HG03558 (cell line): ENCODE measurements at regions not wholly inside any gene's neighbourhood (a gene's known extent, or its start where the extent isn't known, plus 50 kb on each side); places are given as distances from the start of the nearest gene placed in this dataset.

Source experiments
- ATAC-seq: cut with Tn5 transposase; IDR thresholded peaks from one replicate; pipeline ENCODE4 v1.9.1; 2021; ENCODE audit warnings: moderate number of reproducible peaks; ENCODE audit not compliant: unreplicated experiment; ENCODE audit errors: extremely low read depth

DNA sequence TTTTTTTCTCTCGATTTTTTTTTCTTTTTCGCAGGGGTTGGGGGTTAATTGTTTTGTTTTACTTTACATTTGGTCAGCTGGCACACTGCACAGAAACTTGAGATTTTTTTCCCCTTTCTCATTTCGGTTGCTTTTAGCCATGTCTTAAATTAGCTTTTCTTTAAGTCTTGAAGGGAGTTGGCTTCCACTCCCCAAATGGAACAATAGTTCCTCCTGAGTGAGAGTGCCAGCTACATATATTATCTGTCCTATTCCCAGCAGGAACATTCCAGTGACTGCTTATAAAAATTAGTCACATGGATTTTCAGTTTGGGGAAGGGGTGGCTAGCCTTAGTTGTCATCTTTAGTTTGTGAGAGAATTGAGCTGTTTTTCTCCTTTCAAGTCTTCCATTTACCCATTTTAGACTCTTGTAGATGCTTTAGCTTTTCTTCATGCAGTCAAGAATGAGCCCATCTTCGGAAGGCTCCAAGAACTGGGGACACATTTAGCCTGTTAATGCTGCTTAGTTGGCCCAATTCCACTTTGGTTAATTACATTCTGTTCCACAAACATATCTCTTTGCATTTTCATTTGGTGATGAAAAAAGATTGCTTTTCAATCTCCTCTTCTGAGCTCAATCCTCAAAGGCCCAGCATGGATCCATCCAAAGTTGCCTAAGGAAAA lies 510.1 kb upstream of the CXADR start:
- no peak for ATAC-seq

DNA sequence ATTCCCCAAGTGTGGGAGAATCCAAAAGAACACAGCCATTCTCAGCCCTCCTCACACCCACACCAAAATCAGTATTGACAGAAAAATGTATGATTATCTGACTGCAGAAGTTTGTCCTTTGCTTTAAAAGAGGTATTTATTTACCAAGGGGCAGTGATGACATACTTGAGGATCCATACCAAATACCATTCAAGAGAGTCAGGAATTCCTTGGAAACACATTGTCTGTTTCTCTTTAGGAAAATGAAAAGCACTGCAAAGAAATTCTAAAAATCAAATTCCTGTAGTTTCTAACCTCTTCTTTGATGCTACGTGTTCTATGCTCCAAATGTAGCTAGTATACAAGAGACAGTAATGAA lies 509.6 kb upstream of the CXADR start:
- ATAC-seq, result no peak

DNA sequence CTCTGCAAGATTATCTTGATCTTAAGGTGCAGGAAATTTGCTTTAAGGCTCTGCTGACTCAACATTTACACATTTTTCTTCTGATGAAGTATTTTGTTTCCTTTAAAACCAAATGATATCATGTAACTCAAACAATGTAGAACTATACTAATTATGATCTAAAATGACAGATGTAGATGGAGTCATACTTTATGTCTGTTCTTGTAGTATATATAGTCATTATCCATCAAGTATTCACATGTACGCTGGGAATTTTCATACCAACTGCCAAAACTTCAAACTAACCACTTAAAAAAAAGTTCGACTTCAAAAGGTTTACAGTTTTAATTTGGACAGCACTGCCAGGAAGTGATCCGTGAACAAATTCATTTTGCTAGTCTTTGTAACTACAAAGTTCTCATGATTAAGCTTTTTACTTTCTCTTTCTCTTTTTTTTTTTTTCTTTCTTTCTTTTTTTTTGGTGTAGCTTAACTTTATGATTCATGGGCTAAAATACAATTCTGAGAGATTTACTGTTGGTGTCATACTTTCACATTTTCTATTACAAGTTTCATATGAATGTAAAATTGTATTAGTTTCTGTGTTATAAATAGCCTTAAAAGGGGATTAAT lies 509.0 kb upstream of the CXADR start:
- no peak for ATAC-seq

DNA sequence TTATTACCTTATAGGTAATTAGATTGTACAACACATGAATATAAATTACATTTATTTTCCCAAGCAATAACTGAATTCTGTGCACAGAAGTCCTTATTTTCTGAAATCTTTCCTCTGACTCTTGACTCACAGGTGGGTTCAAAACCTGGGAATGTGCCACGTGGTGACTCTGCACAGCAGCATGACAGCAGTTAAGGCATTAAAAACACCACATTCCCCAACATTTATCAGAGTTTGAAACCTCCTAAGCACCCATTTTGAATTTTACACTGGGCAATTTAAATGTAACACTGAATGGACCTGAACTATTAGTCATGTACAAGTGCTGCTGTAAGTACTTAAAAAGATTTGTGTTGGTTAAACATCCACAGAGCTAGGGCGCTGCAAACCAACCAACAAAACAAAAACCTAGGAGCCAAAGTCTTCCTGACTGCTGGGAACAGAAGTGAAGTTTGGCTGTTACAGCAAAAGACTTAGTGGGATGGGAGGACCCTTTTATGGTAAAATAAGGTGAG lies 480.6 kb upstream of the CXADR start:
- ATAC-seq, result no peak

DNA sequence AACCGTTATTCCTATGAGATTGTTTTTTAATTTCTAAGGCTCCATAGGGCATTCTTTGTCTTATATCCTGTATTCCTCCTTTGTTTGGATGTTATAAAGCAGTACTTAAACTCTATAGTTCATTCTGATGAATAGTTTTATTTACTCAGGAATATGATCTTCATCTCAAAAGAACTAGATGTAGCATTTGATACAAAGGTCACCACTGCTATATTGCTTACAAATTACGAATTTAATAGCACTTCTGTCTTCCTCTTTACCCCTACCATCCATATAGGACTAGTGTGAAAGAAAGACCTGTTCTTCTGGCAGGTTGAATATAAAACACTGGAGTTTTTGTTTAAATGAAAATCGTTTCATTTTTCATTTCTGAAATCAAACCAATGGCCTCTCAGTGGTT lies 468.1 kb upstream of the CXADR start:
- no peak for ATAC-seq

DNA sequence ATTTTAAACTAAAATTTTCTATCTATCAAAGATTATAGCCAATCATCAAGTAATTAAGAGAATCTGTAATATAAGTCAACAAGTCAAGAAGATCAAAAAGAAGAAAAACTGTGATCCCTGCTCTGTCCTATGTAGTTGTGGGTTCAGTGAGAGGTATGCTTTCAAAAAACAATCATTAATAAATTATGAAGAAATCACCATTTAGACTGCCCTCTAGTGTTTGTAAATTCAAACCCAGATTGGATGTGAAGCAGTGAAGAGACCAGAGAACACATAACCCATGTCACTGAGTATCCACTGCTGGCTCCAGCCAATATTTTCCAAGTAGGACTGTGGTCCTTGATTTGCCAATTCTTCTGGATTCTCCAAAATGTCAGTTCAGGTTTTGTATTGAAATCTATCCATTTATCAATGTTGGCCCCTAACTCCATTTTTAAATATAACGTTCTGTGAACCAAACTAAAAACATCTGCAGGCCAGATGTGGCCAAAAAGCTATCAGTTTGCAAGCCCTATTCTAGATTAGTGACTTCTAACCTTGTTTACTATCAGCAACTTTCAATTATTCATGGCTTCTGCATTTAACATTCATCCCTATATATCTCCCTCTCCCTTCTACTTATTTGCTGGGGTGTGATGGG lies 467.5 kb upstream of the CXADR start:
- no peak for ATAC-seq

DNA sequence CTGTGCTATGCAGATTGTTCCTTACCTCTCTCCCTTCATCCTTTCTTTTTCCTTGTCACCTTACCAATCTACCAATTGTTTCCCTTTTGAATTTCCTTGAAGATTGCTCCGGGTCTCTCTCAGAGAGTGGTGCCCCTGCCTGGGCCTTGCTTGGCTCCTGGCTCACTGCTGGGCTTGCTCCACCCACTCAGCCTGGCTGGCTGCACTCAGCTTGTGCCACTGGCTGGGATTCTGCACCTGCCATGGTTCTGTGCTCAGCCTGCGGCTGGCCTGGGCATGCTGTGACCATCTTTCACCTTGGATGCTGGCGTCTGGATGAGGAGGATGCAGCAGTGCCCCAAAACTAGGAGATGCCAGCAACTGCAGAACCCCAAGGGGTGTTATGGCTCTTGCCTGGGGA lies 463.9 kb upstream of the CXADR start:
- ATAC-seq, result no peak

DNA sequence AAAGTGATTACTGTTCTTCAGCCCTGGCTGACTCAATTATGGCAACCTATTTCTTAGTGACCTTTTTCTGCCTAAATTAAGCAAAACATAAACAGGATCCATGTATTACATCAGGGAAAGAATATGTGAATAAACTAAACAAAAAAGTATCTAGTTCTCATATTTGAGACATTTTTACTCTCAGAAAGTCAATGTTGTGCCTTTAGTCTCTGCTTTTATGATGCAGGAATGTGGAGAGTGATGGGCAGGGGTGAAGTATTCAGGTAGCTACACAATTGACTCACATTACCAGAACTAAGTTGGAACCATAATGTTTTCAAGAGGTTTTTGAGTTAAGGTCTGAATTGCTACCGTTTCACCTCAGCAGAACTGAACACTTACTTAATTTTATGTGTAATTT lies 462.7 kb upstream of the CXADR start:
- no peak for ATAC-seq

DNA sequence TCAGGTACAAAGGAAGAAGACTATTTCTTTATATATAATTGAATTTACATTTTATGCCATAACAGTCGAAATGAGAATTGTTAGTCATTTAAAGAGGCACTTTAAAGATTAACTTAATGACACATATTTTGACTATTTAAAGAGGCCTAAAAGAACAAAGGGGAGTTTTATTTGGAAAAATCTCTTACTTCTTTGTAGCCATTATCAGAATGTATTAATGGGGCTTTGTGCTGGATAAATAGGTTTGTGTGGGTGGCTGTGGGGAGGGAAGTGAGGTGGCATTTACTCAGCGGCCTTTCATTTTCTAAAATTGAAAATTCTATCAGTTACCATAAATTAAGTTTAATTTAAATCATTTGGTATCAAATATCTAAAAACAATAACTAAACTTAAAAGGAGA lies 462.2 kb upstream of the CXADR start:
- no peak for ATAC-seq

DNA sequence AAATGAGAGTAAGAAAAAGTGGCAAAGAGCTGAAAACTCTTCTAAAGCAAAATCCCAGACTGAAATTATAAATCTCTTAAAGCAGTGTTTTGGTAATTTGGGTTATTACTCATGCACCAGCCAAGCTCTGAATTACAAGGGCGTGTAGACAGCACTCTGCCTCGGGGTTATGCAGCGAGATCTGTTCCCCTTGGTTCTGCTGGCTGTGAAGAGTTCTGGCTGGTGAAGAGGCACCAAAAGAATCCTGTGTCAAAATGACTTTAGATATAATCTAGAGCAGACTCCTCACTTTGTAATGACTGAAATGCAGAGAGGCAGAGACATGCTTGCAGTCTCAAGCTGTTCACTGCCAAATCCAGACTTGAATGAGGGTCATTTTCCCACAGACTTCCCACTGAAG lies 461.8 kb upstream of the CXADR start:
- ATAC-seq, result no peak

DNA sequence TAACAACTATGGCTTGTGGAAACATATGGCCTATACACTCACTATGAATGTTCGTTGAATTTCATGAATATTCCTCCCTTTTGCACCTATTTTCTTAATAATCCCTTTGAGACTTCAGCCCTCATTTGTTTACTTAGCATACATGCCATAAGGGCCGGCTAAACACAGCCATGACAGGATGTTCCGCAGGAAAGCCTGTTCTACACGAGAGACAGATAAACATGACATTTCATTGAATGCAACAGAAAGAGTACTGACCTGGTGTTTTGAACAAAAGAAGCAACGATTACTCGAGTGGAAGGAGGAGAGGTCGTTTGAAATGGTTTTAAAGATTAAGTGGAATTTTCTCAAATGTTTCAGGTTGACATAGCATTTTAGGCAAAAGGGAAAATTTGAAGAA lies 459.5 kb upstream of the CXADR start:
- ATAC-seq, result no peak

DNA sequence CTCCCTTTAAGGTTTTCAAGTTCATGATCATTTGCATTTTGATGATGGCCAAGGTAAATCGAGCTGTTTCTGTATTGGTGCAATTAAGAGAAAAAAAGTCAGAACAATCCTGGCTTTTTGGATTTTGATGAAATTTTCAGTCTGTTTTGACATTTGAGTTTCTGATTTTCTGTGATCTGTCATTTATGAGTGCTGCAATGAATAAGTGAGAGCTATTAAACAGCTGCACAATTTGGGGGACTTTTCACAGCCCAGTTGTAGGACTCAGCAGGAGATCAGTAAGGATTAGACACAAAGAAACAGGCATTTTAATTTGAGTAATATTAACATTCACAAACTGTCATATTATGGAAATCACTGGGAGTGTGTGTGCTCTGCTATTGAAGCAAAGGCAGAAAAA lies 452.9 kb upstream of the CXADR start:
- ATAC-seq, result no peak

DNA sequence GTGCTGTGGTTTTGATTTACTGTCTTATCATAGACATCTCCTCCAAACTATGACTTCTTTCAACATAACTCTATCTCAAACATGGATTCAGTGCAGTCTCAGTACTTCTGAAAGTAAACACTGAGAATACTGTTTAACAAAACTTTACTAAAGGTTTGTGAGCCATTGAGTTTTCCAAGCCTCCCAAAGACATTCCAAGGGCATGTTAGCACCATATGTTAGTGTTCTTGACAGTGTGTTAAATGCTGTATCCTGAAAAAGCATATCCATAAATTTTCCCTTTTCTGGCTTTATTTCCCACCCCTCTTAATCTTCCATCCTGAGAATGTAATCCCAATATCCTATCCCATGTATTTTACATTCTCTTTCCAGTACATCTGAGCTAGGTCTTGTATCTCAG lies 446.8 kb upstream of the CXADR start:
- no peak for ATAC-seq

DNA sequence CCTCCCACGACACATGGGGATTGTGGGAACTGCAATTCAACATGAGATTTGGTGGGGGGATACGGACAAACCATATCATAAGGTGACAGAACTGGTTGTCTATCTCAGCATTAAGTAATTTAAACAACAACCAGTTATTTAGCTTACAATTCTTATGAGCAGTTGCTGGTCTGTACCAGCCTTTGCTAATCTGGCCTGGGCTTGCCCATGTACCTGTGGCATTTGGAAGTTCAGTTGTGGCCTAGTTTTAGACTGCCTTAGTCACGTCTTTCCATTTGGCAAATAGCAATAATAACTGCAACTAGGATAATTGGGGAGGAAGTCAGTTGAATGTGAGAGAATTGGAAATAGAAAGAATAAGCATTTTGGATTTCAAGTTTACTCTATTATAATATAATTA lies 441.8 kb upstream of the CXADR start:
- ATAC-seq, result no peak

DNA sequence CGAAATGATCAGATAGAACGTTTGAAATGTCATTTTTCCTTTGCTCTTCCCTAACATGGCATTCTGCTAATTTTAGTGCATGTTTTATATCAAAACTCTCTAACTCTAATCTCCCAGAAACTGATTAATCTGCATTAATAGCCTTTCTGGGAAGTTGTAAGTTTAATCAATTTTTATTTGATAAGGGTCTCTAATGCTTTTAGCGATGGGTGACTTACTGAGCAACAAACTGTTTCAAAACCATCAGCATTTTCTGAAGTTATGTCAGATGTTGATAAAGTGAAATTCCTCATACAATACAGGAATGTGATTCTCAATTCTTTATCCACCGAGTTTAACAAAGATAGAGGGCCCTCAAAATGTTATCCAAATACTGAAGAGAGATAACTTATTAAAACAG lies 431.6 kb upstream of the CXADR start:
- no peak for ATAC-seq

DNA sequence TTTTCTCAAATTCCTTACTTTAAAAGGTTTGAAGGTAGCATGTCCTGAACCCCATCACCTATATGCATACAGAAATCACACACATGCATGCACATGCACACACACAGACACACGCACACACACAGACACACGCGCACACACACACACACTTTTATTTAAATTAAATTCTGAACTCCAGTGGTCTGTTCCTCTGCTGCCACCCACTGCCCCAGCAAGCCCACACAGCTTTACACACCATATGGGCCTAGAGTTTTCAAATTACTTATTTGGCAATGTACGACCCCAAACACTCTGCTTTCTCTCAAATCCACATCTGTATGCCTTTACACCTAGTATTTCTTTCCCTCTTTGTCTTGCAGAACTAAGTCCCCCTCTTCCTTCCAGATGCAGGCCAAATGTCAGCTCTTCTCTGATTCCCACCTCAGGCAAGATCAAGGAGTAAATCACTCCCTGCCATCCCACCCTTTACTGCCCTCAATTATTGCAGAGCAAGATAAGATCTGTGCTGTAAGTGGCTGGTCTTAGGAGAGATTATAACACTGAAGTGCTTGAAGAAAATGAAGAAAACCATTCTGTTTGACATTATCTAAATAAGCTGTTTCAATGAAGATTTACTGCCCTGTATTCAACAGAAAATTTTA lies 429.9 kb upstream of the CXADR start:
- ATAC-seq, result no peak

DNA sequence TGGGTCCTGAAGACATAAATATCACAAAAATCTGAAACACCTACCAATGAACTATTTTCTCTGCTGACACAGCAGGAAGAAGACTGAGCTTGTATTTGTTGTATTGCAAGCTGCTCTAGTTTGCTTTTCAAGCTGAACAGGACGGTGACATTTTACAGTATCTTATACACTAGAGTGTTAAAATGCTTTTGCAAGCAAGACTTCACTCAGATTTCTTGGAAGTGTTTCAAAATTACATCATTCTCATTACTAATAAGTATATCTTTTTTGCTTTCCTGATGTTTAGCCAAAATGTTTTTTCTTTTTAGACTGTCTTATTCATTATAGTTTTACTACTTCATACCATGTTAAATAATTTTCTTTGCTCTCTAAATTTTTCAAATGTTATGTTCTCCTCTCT lies 427.1 kb upstream of the CXADR start:
- no peak for ATAC-seq

DNA sequence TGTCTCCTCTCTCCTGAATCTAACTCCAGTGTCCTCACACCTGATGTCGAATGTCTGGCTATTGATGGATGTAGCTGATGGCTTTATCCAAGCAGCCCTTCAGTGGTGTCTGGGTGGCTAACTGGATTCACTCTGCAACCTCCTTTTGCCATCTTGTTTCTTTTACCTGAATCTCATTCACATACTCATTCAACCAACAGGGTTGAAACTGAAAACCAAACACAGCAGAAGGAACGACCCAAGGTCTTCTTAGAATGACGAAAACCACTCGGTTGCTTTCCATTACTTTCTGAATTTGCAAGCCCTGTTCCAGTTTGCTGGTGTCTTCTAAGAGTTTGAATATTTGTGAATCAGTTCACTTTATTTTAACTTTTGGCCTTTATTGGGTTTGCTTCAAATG lies 424.3 kb upstream of the CXADR start:
- no peak for ATAC-seq

DNA sequence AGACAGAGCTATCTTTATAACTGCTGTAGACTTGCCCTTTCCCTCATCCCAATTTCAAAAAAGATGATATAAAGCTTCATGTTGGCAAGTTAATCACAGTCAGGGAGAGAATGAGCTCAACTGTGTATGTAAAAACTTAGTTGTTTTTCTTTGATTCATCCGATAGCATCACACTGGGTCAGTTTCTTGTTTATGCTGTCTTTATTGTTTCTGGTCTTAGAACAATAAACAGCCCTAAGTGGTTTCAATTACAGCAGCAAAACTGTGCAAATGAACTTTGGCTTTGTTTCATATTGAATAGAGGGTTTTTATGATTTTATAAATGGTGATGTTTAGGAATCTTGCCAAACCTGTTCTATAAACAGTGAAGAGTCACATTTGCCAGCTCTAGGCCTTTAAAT lies 423.8 kb upstream of the CXADR start:
- no peak for ATAC-seq

DNA sequence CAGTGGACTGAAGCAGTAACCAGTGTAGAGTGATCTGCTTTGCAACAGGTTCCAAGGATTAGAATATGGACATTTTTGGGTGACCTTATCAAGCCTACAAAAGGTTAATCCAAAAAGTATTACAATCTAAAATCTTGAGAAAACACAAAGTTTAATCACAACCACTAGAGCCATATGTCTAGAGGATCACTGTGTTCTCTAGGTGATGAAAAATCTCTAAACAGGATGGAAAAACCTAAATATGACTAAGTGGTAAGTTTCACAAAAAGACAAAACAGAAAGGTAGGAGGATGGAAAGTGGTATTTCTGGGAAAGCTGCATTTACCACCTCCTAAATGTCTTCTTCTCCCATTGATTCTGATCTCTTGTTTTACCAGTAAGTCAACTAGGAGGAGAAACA lies 411.1 kb upstream of the CXADR start:
- ATAC-seq, result no peak

DNA sequence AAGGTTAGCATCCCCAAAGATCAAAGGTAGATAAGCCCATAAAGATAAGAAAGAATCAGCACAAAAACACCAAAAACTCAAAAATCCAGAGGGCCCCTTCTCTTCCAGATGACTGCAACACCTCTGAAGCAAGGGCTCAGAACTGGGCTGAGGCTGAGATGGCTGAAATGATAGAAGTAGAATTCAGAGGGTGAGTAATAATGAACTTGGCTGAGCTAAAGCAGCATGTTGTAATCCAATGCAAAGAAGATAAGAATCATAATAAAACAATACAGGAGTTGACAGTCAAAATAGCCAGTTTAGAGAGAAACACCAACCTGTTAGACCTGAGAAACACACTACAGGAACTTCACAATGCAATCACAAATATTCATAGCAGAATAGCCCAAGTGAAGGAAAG lies 406.9 kb upstream of the CXADR start:
- no peak for ATAC-seq
